Right lobe of liver (tissue), 6 donors: ENCODE measurements at regions not wholly inside any gene's neighbourhood (a gene's known extent, or its start where the extent isn't known, plus 50 kb on each side); places are given as distances from the start of the nearest gene placed in this dataset.
A peak's percentile ranks its signal among the peaks of the same experiment; 100 is the strongest.

Experiments
- ATAC-seq, 4 donors: fragments of 200-7000 bp; cut with Tn5 transposase; one replicate each; pipeline ENCODE4 v1.9.1; 2020; ENCODE audit warnings: mild to moderate bottlenecking in 4 of 4, moderate library complexity in 4 of 4
- DNase-seq, 3 donors: peaks; one replicate each; pipeline ENCODE4 v3.0.0-alpha.2; 2020
- H3K27ac ChIP-seq, 3 donors: fragments of 200-600 bp; one replicate each; pipeline ENCODE4 v1.8.0; 2022
- H3K27me3 ChIP-seq, 2 donors: fragments of 200-600 bp; one replicate each; pipeline ENCODE4 v1.8.0; 2022
- H3K36me3 ChIP-seq, 4 donors: fragments of 200-600 bp; sonication (generic) in 1 of 4; one replicate each; pipeline versions ENCODE4 v1.5.1 to v1.8.0; 2017 to 2022; ENCODE audit warnings: control low read depth in 1 of 4
- H3K4me1 ChIP-seq, 4 donors: fragments of 200-600 bp; sonication (generic) in 1 of 4; one replicate each; pipeline versions ENCODE4 v1.5.1 to v1.8.0; 2017 to 2022; ENCODE audit warnings: control low read depth in 1 of 4
- H3K4me3 ChIP-seq, 3 donors: fragments of 200-600 bp; one replicate each; pipeline ENCODE4 v1.8.0; 2022
- H3K9me3 ChIP-seq, 4 donors: fragments of 200-600 bp; sonication (generic) in 1 of 4; one replicate each; pipeline versions ENCODE4 v1.5.1 to v1.8.0; 2017 to 2022; ENCODE audit warnings: control low read depth in 1 of 4
- CTCF ChIP-seq, 4 donors: fragments of 200-600 bp in 3 of 4; fragments of 450-650 bp in 1 of 4; IDR thresholded peaks; one replicate each; pipeline versions ENCODE4 v1.5.1 to v1.8.0; 2016 to 2022; ENCODE audit warnings: antibody characterized with exemption in 4 of 4, mild to moderate bottlenecking in 2 of 4
- POLR2A ChIP-seq: fragments of 450-650 bp; IDR thresholded peaks from one replicate; pipeline ENCODE4 v1.6.1; 2017; ENCODE audit warnings: antibody characterized with exemption, mild to moderate bottlenecking
- WGBS: methylation state at CpG from one replicate; pipeline ENCODE4 v1.1.6; 2018; ENCODE audit warnings: low coverage, low lambda C conversion rate; ENCODE audit not compliant: insufficient coverage; ENCODE audit errors: missing lambda C conversion rate; 5-methylcytosine and 5-hydroxymethylcytosine counted together
- intact Hi-C, 2 donors: fragments of 100-400 bp; cut with DNase I; formaldehyde crosslinking; loops; one replicate each; pipeline versions ENCODE4 v1.11.2 to v1.14.1; 2022
- donor health status: DM: no; HTN: yes; CAD: no.
- donor health status: DM: no; HTN: no; CAD: no.
- donor health status: DM: no; HTN: no; CAD: no.
- donor health status: DM: no; HTN: yes; CAD: no.
- donor health status: DM: no; HTN: yes; CAD: no.

GRCh38 chr4:145427991-145428390, 53.7 kb upstream of the SMAD1 start:
- intact Hi-C loops, result no loop called here
- no peaks in the 10 kb centered on the region for H3K27me3 ChIP-seq
- no peak overlapping the region for H3K4me3 ChIP-seq
- ATAC-seq, result no peak
- H3K9me3 ChIP-seq, result no peaks in the 10 kb centered on the region
- no peaks in the 10 kb centered on the region for H3K36me3 ChIP-seq
- no peak for DNase-seq
- H3K27ac ChIP-seq, result peak overlapping the region in 1 of 3 donors; percentile 11
- no peak for TF ChIP-seq CTCF (IDR thresholded peaks at IDR 0.05)
- no peak for TF ChIP-seq POLR2A
- WGBS, result 62% methylated on average over 3 of the region's 3 CpGs
- H3K4me1 ChIP-seq, result peaks cover 0 to 18% (median 0%) of the 10 kb centered on the region in 4 donors

DNA sequence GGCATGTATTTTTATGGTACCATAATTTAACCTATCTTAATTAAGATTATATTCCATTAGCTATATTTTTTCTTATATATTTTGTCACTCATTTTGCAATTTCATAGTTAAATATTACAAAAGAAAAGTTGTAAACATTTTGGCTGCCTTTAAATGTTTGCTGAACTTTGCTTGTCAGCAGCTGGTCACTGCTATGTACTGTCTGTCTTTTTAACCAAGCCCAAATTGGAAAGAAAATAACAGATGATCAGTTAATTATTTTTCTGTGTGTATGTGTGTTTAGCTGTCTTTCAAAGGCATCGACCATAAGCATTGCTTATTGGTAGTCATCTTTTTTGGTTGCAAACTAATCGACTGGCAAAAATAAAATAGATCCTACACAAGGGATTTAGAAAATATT, 54.4 kb upstream of the SMAD1 start:
- TF ChIP-seq POLR2A (no peak), CTCF (IDR thresholded peaks at IDR 0.05) (no peak)
- intact Hi-C loops, result no loop called here
- Histone ChIP-seq H3K4me1 (peaks cover 0 to 25% (median 0%) of the 10 kb centered on the region in 4 donors), H3K9me3 (no peaks in the 10 kb centered on the region), H3K27ac (peak overlapping the region in 2 of 3 donors; percentile 19 to 33), H3K27me3 (no peaks in the 10 kb centered on the region), H3K36me3 (no peaks in the 10 kb centered on the region), H3K4me3 (no peak overlapping the region)
- whole genome bisulfite sequencing, result 23% methylated on average over 2 of the region's 2 CpGs
- ATAC-seq, result peak; percentile 74 to 79 (median 76)
- no peak for DNase-seq

DNA sequence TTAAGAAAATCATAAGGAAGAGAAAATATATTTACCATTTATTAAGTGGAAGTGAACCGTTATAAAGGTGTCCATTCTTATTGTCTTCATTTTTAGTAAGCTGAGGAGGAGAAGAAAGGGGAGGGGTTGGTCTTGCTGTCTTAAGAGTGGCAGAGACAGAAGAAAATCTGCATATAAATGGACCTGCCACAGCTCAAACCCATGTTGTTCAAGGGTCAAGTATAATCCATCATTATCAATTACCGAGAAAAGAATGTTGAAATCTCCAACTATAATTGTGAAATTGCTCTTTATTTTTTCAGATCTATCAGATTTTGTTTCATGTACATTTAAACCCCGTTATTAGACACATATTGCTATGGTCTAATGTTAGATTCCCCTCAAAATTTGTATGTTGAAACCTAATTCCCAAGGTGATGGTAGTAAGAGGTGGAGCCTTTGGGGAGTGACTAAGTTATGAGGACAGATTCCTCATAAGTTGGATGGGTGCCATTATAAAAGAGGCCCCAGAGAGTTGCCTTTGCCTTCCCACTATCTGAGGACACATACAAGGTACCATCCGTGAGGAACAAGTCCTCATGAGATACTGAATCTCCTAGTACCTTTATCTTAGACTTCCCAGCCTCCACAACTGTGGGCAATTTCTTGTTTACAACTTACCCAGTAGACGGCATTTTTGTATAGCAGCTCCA, 58.5 kb upstream of the SMAD1 start:
- Histone ChIP-seq H3K4me3 (no peak overlapping the region), H3K36me3 (no peaks in the 10 kb centered on the region), H3K4me1 (peaks cover 0 to 40% (median 2%) of the 10 kb centered on the region in 4 donors), H3K27ac (peak overlapping the region in 2 of 3 donors; percentile 0 to 10), H3K9me3 (no peaks in the 10 kb centered on the region), H3K27me3 (no peaks in the 10 kb centered on the region)
- ATAC-seq, result peak in 3 of 4 donors; percentile 19 to 55 (median 54)
- intact Hi-C loops, result no loop called here
- TF ChIP-seq CTCF (IDR thresholded peaks at IDR 0.05), result no peak
- TF ChIP-seq POLR2A, result no peak
- 38% methylated on average over 5 of the region's 5 CpGs for WGBS
- no peak for DNase-seq

DNA sequence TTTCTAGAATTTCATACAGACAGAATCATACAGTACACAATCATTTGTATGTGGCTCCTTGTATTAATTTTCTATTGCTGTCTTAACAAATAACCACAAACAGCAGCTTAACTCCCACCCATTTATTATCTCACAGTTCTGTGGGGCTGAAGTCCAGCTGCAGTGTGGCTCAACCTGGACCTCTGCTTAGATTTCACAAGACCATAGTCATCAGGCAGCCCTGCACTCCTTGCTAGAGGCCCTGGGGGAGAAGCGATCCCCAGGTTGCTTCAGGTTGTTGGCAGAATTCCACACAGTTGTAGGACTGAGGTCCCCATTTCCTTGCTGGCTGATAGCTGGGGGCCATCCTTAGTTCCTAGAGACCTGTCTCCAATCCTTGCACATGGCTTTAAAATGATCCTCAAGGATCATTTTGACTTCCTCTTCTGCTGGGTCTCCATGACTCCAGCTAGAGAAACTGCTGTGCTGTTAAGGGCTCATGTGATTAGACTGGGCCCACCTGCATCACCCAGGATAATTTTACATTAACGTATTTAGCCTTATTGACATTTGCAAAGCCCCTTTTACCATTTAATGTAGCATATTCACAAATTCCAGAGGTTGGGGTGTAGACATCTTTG, 60.9 kb upstream of the SMAD1 start:
- Histone ChIP-seq H3K4me3 (no peak overlapping the region), H3K4me1 (peaks cover 0 to 38% (median 2%) of the 10 kb centered on the region in 4 donors), H3K36me3 (no peaks in the 10 kb centered on the region), H3K27me3 (no peaks in the 10 kb centered on the region), H3K9me3 (no peaks in the 10 kb centered on the region), H3K27ac (peak overlapping the region in 2 of 3 donors; percentile 36 to 54)
- ATAC-seq (peak; percentile 90 to 98 (median 96)), DNase-seq (peak; percentile 62 to 75 (median 69))
- intact Hi-C loops, result no loop called here
- no peak for TF ChIP-seq CTCF (IDR thresholded peaks at IDR 0.05)
- TF ChIP-seq POLR2A, result no peak
- WGBS, result 44% methylated on average over 2 of the region's 2 CpGs
